NCI-H128 (cell line): ENCODE measurements at regions not wholly inside any gene's neighbourhood (a gene's known extent, or its start where the extent isn't known, plus 50 kb on each side); places are given as distances from the start of the nearest gene placed in this dataset.

Source experiments
- DNase-seq: peaks from one replicate; lab custom pipeline; 2025; ENCODE audit not compliant: unreplicated experiment; lab: John Stamatoyannopoulos, UW

GRCh38 chr3:177946497-177946896 is 589.7 kb upstream of the KCNMB2 start:
- DNase-seq: no peak

- no peak for DNase-seq
Observed at GRCh38 chr3:177946936-177947335, 589.3 kb upstream of the KCNMB2 start.

- no peak for DNase-seq
Observed at GRCh38 chr3:177947901-177948300, 588.3 kb upstream of the KCNMB2 start.

- DNase-seq: no peak
Observed at GRCh38 chr3:177948716-177949425, 587.4 kb upstream of the KCNMB2 start.

- DNase-seq: no peak
Observed at GRCh38 chr3:177959188-177959587, 577.0 kb upstream of the KCNMB2 start.

- no peak for DNase-seq
Observed at GRCh38 chr3:177960014-177960413, 576.2 kb upstream of the KCNMB2 start.

- no peak for DNase-seq
Observed at GRCh38 chr3:177960722-177961121, 575.5 kb upstream of the KCNMB2 start.

- no peak for DNase-seq
Observed at GRCh38 chr3:177961784-177962183, 574.5 kb upstream of the KCNMB2 start.

- no peak for DNase-seq
Observed at GRCh38 chr3:177966493-177966892, 569.7 kb upstream of the KCNMB2 start.

- no peak for DNase-seq
Observed at GRCh38 chr3:177968891-177969290, 567.3 kb upstream of the KCNMB2 start.

- DNase-seq: no peak
Observed at GRCh38 chr3:177973241-177973840, 562.9 kb upstream of the KCNMB2 start.

- no peak for DNase-seq
Observed at GRCh38 chr3:177976241-177976640, 560.0 kb upstream of the KCNMB2 start.

- DNase-seq: no peak
Observed at GRCh38 chr3:177976866-177977265, 559.4 kb upstream of the KCNMB2 start.

- DNase-seq: no peak
Observed at GRCh38 chr3:177977381-177978158, 558.7 kb upstream of the KCNMB2 start.

- no peak for DNase-seq
Observed at GRCh38 chr3:177978946-177979345, 557.3 kb upstream of the KCNMB2 start.

- DNase-seq: no peak
Observed at GRCh38 chr3:177979703-177980102, 556.5 kb upstream of the KCNMB2 start.

GRCh38 chr3:177981576-177981975 is 554.7 kb upstream of the KCNMB2 start:
- DNase-seq: no peak

GRCh38 chr3:177982034-177982433 is 554.2 kb upstream of the KCNMB2 start:
- no peak for DNase-seq

- no peak for DNase-seq
Observed at GRCh38 chr3:177983320-177983719, 552.9 kb upstream of the KCNMB2 start.

GRCh38 chr3:177992993-177993970 is 543.0 kb upstream of the KCNMB2 start:
- DNase-seq: no peak

- DNase-seq: no peak
Observed at GRCh38 chr3:177994976-177995375, 541.3 kb upstream of the KCNMB2 start.
